ENCODE measurements at regions not wholly inside any gene's neighbourhood (a gene's known extent, or its start where the extent isn't known, plus 50 kb on each side); places are given as distances from the start of the nearest gene placed in this dataset.

GRCh38 chr5:120765189-120765588 is 301.1 kb downstream of the PRR16 start:
- Histone ChIP-seq H3K9me3 (replicated peaks; ENCODE audit: control insufficient read depth, insufficient read depth, low read depth, low read length) (no peaks in the 10 kb centered on the region; the same call in 1 of the 2 replicates), H3K27me3 (ENCODE audit: control insufficient read depth in 2 of 2, insufficient read depth in 2 of 2, low read length in 2 of 2) (no peaks in the 10 kb centered on the region), H3K9ac (ENCODE audit: insufficient read depth in 1 of 2, low read depth in 2 of 2, low read length in 2 of 2) (no peak overlapping the region), H3K4me1 (replicated peaks in 1 of 2; ENCODE audit: control insufficient read depth in 2 of 2, insufficient read depth in 2 of 2, low read length in 2 of 2) (no peaks in the 10 kb centered on the region), H3K4me2 (ENCODE audit: insufficient read depth, low read length) (no peak overlapping the region), H3K4me3 (no peak overlapping the region), H3K27ac (ENCODE audit: extremely low read depth, low read depth, low read length) (no peak overlapping the region), H4K20me1 (replicated peaks; ENCODE audit: control insufficient read depth, insufficient read depth, low read length) (no peaks in the 10 kb centered on the region), H2AFZ (ENCODE audit: low read depth, low read length) (no peak overlapping the region), H3K36me3 (ENCODE audit: control insufficient read depth, insufficient read depth, low read length) (no peaks in the 10 kb centered on the region), H3K79me2 (ENCODE audit: control insufficient read depth, insufficient read depth, low read length) (no peaks in the 10 kb centered on the region), H3K9me1 (ENCODE audit: control insufficient read depth, insufficient read depth, low read length) (no peaks in the 10 kb centered on the region)
- ChIA-PET CTCF (ENCODE audit: low intra/inter-chr PET ratio) (no interaction called here), POLR2A (no interaction called here)
- WGBS (ENCODE audit: insufficient coverage, low coverage, missing lambda C conversion rate) = 0% methylated on average over 2 of the region's 2 CpGs
- no peak for FAIRE-seq
- ATAC-seq = no peak
- DNase-seq (ENCODE audit: extremely low read depth in 1 of 4, low spot score in 3 of 4) = no peak
- in situ Hi-C loops (cut with MboI) (no loop called here), intact Hi-C loops (cut with micrococcal nuclease) (no loop called here)
- no TSS peak for BruUV-seq (replicated peaks)
- TF ChIP-seq BRF1 (IDR thresholded peaks at IDR 0.05; ENCODE audit: borderline replicate concordance, extremely low read depth, insufficient read length) = no peak
- no peak for TF ChIP-seq ETS1 (conservative IDR thresholded peaks at IDR 0.05; ENCODE audit: control insufficient read depth, low read depth, low read length)
- TF ChIP-seq MTA3 (IDR thresholded peaks at IDR 0.05; ENCODE audit: borderline replicate concordance) = no peak
- TF ChIP-seq ELF1 (tag; IDR thresholded peaks at IDR 0.05) = no peak
- TF ChIP-seq EHMT2 (IDR thresholded peaks at IDR 0.05) = no peak
- no peak for TF ChIP-seq ZNF584 (CRISPR knock-in tag; IDR thresholded peaks at IDR 0.05; ENCODE audit: low read depth)
- no peak for TF ChIP-seq MYC (IDR thresholded peaks at IDR 0.05; ENCODE audit: low read depth, low read length)
- no peak for TF ChIP-seq MYC (CRISPR knock-in tag; IDR thresholded peaks at IDR 0.05; ENCODE audit: borderline replicate concordance, low read depth)
- no peak for TF ChIP-seq TCFL5 (CRISPR knock-in tag; conservative IDR thresholded peaks at IDR 0.05)
- TF ChIP-seq PHTF2 (CRISPR knock-in tag; IDR thresholded peaks at IDR 0.05) = no peak
- TF ChIP-seq ZNF609 (CRISPR knock-in tag; IDR thresholded peaks at IDR 0.05; ENCODE audit: borderline replicate concordance) = no peak
- TF ChIP-seq NRF1 (conservative IDR thresholded peaks at IDR 0.05 in 1 of 2, IDR thresholded peaks at IDR 0.05 in 1 of 2) = no peak
- TF ChIP-seq POLR3A (IDR thresholded peaks at IDR 0.05; ENCODE audit: borderline replicate concordance, extremely low read depth, insufficient read depth, insufficient read length) = no peak
- no peak for TF ChIP-seq FOXK1 (CRISPR knock-in tag; IDR thresholded peaks at IDR 0.05; ENCODE audit: borderline replicate concordance)
- no peak for TF ChIP-seq MNT (conservative IDR thresholded peaks at IDR 0.05)
- TF ChIP-seq DPF2 (IDR thresholded peaks at IDR 0.05) = no peak
- no peak for TF ChIP-seq FOXP1 (CRISPR knock-in tag; IDR thresholded peaks at IDR 0.05)

Data from K562 (cell line).